Thyroid gland (tissue), 4 donors: ENCODE measurements at regions not wholly inside any gene's neighbourhood (a gene's known extent, or its start where the extent isn't known, plus 50 kb on each side); places are given as distances from the start of the nearest gene placed in this dataset.
"Not testable (repeated sequence)": the region's sequence is repeated elsewhere in the genome, so short reads cannot be mapped to it uniquely, and the experiment has no call there.

Experiments
- DNase-seq, 2 donors: peaks; one replicate each; pipeline ENCODE4 v3.0.0-alpha.2; 2019
- H3K27ac ChIP-seq, 3 donors: fragments of 200-600 bp; sonication (generic); 1 replicate in 2 of 3; 2 replicates in 1 of 3; pipeline ENCODE4 v1.5.1; 2016 to 2019; ENCODE audit warnings: mild to moderate bottlenecking in 1 of 3, moderate library complexity in 1 of 3
- H3K27me3 ChIP-seq: fragments of 200-600 bp; sonication (generic); one replicate; pipeline ENCODE4 v1.5.1; 2019
- H3K36me3 ChIP-seq, 2 donors: fragments of 200-600 bp; sonication (generic); one replicate each; pipeline ENCODE4 v1.5.1; 2016 to 2019
- H3K4me1 ChIP-seq, 2 donors: fragments of 200-600 bp; sonication (generic); one replicate each; pipeline ENCODE4 v1.5.1; 2017 to 2019
- H3K4me3 ChIP-seq, 3 donors: fragments of 200-600 bp; sonication (generic); replicated peaks in 1 of 3; 1 replicate in 2 of 3; 2 replicates in 1 of 3; pipeline ENCODE4 v1.5.1; 2016; ENCODE audit warnings: mild to moderate bottlenecking in 1 of 3
- H3K9me3 ChIP-seq: fragments of 200-600 bp; sonication (generic); one replicate; pipeline ENCODE4 v1.5.1; 2017
- POLR2A ChIP-seq, 2 donors: fragments of 450-650 bp; IDR thresholded peaks; one replicate each; pipeline ENCODE4 v1.6.1; 2017; ENCODE audit warnings: antibody characterized with exemption in 2 of 2, mild to moderate bottlenecking in 2 of 2, moderate library complexity in 1 of 2
- WGBS, 2 donors: methylation state at CpG; one replicate each; pipeline ENCODE4 v1.1.5; 2017; 5-methylcytosine and 5-hydroxymethylcytosine counted together
- intact Hi-C: fragments of 100-400 bp; cut with DNase I; formaldehyde crosslinking; loops from one replicate; pipeline ENCODE4 v1.15.1; 2023
- TF ChIP-seq, protein P1 (sequence below), 6 experiments: fragments of 200-600 bp in 3 of 6; fragments of 450-650 bp in 3 of 6; sonication (generic) in 3 of 6; IDR thresholded peaks; one replicate each; pipeline ENCODE4 v1.5.1; 2016 to 2019; ENCODE audit warnings: antibody characterized with exemption in 6 of 6, mild to moderate bottlenecking in 2 of 6, inconsistent platforms in 1 of 6, moderate library complexity in 1 of 6

DNA sequence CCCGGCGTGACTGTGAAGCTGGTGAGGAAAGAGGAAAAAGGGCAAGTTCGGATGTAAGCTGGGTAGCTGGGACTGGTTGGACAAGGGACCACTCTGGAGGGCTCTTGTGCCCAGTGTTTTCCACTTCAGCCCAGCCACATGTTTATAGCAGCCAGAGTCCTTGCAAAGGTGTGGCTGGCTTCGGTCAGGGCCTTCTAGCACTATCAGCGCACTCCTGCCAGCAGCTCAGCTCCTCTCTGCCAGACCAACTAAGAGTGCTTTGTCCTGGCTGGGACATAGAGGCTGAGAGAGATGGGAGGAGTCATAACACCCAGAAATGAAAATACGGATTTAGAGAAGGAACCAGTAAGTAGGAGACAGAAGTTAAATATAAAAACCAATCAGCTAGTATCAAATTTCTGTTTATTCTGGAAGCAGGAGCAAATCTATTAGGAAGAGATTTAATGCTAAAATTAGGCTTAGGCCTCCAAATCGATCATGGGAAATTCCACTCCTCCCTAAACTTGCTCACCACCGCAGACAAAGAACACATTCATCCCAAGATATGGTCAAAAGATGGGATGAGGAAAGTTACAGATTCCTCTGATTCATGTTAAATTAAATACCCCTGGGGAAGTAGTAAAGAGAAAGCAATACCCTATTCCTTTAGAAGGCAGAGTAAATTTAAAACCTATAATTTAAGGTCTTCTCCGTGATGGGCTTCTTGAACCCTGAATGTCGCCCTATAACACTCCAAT lies 135.0 kb downstream of the RALA start:
- DNase-seq = peak; percentile 91 to 94
- Histone ChIP-seq H3K27ac (peak overlapping the region; percentile 60 to 81 (median 79)), H3K9me3 (no peaks in the 10 kb centered on the region), H3K4me1 (peaks cover 32 to 34% of the 10 kb centered on the region in 2 donors), H3K36me3 (no peaks in the 10 kb centered on the region), H3K27me3 (no peaks in the 10 kb centered on the region), H3K4me3 (no peak overlapping the region)
- TF ChIP-seq POLR2A (IDR thresholded peaks at IDR 0.05) = peak in 1 of 2 donors; percentile 52
- TF ChIP-seq, protein P1, sequence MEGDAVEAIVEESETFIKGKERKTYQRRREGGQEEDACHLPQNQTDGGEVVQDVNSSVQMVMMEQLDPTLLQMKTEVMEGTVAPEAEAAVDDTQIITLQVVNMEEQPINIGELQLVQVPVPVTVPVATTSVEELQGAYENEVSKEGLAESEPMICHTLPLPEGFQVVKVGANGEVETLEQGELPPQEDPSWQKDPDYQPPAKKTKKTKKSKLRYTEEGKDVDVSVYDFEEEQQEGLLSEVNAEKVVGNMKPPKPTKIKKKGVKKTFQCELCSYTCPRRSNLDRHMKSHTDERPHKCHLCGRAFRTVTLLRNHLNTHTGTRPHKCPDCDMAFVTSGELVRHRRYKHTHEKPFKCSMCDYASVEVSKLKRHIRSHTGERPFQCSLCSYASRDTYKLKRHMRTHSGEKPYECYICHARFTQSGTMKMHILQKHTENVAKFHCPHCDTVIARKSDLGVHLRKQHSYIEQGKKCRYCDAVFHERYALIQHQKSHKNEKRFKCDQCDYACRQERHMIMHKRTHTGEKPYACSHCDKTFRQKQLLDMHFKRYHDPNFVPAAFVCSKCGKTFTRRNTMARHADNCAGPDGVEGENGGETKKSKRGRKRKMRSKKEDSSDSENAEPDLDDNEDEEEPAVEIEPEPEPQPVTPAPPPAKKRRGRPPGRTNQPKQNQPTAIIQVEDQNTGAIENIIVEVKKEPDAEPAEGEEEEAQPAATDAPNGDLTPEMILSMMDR (IDR thresholded peaks at IDR 0.05) = no peak
- intact Hi-C loops = no loop called here
- 56 to 59% methylated on average over 10 of the region's 10 CpGs for whole genome bisulfite sequencing, 2 donors

DNA sequence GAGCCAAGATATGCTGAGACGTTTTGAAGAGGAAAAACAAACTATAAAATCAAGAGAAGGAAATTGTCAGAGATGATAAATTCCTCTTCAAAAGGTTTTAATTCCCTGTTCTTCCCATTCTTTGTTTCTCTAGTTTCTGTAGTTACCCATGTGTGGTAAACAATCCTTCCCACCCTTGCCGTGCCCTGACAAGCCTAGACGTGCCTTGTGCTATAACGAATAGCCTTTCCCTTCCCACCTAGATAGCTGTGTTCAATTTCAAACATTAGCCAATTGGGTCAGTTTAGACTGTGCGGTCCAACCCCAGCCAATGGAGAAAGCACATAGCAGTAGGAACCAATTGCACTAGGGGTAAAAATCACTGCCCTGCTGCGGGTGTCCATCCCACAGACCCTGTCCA lies 138.1 kb downstream of the RALA start:
- peaks cover 15 to 16% of the 10 kb centered on the region in 2 donors for H3K4me1 ChIP-seq
- no peaks in the 10 kb centered on the region for H3K36me3 ChIP-seq
- TF ChIP-seq, protein P1 (IDR thresholded peaks at IDR 0.05) = no peak
- no peak for TF ChIP-seq POLR2A (IDR thresholded peaks at IDR 0.05)
- H3K27ac ChIP-seq = no peak overlapping the region
- intact Hi-C loops = no loop called here
- WGBS, 2 donors = 90 to 93% methylated on average over 6 of the region's 6 CpGs
- no peaks in the 10 kb centered on the region for H3K27me3 ChIP-seq
- H3K4me3 ChIP-seq = no peak overlapping the region
- no peak for DNase-seq
- H3K9me3 ChIP-seq = no peaks in the 10 kb centered on the region

DNA sequence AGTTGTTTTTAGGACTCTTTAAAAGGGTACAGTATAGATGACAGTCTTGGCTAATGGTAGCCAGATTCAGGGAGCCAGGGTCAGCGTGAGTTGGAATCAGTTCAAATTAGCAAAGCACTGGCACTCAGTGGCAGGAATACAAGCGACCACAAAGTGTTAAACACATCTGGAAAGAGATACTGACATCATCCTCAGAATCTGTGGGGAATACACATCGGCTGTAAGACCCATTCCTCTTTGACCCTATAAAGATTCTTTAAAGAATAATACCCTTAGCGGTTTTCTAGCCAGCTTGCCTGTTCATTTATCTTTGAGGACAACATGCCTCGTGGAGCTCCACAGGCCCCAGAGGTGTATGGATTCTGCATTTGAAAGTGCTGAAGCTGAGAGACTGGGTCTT lies 139.1 kb downstream of the RALA start:
- 73 to 79% methylated on average over 5 of the region's 5 CpGs for WGBS, 2 donors
- H3K9me3 ChIP-seq, H3K27me3 ChIP-seq, H3K4me3 ChIP-seq, H3K36me3 ChIP-seq, DNase-seq, intact Hi-C loops, H3K27ac ChIP-seq: not testable (repeated sequence)
- peaks cover 13 to 14% of the 10 kb centered on the region in 2 donors for H3K4me1 ChIP-seq

DNA sequence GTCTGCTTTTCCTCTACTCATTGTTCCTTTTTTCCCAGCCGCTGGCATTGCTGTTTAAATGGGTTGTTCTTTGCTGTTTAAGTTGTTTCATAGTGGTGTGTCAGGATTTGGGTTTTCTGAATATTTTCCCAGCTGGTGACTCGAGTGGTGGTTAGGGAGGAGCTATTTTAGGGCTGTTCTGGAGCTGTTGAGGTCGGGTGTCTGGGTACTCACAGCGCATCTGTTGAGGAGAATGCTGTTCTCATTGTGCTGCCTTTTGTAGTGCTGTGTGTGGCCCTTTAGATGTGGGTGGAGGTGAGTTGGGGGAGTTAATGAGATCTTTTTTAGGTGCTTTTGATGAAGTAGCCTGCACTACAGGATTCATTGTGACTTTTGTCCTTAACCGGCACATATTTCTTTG lies 139.5 kb downstream of the RALA start:
- H3K27ac ChIP-seq = not testable (repeated sequence)
- 72 to 75% methylated on average over 5 of the region's 5 CpGs for WGBS, 2 donors

DNA sequence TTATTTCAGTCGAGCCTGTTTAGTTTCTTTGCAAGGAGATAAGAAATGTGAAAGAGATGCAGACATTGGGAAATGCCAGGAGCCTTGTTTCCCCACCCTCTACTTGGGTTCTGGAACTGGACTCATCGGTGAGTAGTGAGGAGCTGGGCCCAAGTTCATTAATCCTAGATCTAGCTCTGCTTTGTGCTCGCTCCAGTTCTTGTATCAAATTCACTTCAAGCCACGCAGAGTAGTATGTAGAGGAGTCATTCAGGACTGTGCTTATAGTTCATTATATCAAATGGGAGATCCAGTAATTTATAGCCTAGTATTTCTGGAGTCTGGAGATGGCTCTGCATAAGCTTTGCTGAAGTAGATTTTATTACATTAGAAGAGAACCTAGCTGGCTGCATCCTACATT lies 142.5 kb downstream of the RALA start:
- H3K4me1 ChIP-seq, H3K9me3 ChIP-seq, intact Hi-C loops, H3K27me3 ChIP-seq, H3K4me3 ChIP-seq, H3K27ac ChIP-seq, DNase-seq, H3K36me3 ChIP-seq: not testable (repeated sequence)
- WGBS, 2 donors = 83 to 84% methylated on average over 4 of the region's 4 CpGs

More for the DNA sequence above, 139.5 kb downstream of the RALA start:
- H3K4me1 ChIP-seq = peaks cover 9 to 11% of the 10 kb centered on the region in 2 donors
- DNase-seq, H3K4me3 ChIP-seq, H3K27me3 ChIP-seq, H3K9me3 ChIP-seq, H3K36me3 ChIP-seq, intact Hi-C loops: not testable (repeated sequence)

DNA sequence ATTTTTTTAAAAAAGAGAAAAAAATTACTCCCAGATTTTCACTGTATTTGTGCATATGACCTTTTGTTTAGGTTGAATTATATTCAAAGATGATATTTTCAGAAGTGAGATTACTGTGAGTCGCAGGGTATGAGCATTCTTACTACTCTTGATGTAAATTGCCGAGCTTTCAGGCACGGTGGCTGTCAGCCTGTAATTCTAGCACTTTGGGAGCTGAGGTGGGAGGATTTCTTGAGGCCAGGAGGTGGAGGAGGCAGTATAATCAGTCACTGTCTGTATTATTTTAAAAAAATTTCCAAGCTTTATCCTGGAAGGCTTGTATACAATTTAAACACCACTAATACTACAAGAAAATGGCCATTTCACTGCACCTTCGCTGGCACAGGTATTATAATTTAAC lies 145.1 kb downstream of the RALA start:
- DNase-seq, H3K27me3 ChIP-seq, intact Hi-C loops, H3K4me1 ChIP-seq, H3K4me3 ChIP-seq, H3K27ac ChIP-seq, H3K9me3 ChIP-seq, H3K36me3 ChIP-seq: not testable (repeated sequence)
- WGBS, 2 donors = 92% methylated on average over 4 of the region's 4 CpGs

GRCh38 chr7:39774341-39774851 lies 151.0 kb downstream of the RALA start:
- DNase-seq, H3K9me3 ChIP-seq, H3K4me3 ChIP-seq, H3K27me3 ChIP-seq, intact Hi-C loops, H3K4me1 ChIP-seq, H3K27ac ChIP-seq, H3K36me3 ChIP-seq: not testable (repeated sequence)
- WGBS, 2 donors = 92% methylated on average over 9 of the region's 9 CpGs

DNA sequence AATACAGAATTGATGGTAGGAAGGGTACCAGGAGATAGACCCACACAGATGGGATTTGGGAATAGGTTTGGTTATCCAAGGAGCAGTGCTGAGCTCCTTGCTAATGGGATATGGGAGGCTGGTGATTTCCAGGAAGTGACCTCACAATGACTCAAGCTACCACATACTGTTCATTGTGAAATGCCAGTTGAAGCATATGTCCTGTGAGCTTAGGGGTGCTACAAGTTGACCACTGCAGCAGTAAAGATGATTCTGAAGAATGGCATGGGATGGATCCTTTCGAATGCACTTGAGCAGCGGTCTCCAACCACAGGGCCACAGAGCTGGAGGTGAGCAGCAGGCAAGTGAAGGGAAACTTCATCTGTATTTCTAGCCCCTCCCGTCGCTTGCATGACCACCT lies 158.2 kb downstream of the RALA start:
- H3K4me3 ChIP-seq, H3K4me1 ChIP-seq, H3K36me3 ChIP-seq, H3K9me3 ChIP-seq, H3K27ac ChIP-seq, H3K27me3 ChIP-seq, intact Hi-C loops, DNase-seq: not testable (repeated sequence)
- WGBS, 2 donors = 92 to 93% methylated on average over 2 of the region's 4 CpGs

GRCh38 chr7:39786440-39786839 lies 163.1 kb downstream of the RALA start:
- H3K27ac ChIP-seq, H3K36me3 ChIP-seq, intact Hi-C loops, H3K9me3 ChIP-seq, DNase-seq, H3K27me3 ChIP-seq, H3K4me1 ChIP-seq, H3K4me3 ChIP-seq: not testable (repeated sequence)
- 86 to 88% methylated on average over 3 of the region's 3 CpGs for WGBS, 2 donors

GRCh38 chr7:39791035-39791434 lies 159.0 kb upstream of the CDK13 start:
- DNase-seq, H3K9me3 ChIP-seq, H3K27ac ChIP-seq, H3K36me3 ChIP-seq, H3K4me1 ChIP-seq, H3K4me3 ChIP-seq, H3K27me3 ChIP-seq, intact Hi-C loops: not testable (repeated sequence)
- 75 to 88% methylated on average over 4 of the region's 4 CpGs for WGBS, 2 donors

DNA sequence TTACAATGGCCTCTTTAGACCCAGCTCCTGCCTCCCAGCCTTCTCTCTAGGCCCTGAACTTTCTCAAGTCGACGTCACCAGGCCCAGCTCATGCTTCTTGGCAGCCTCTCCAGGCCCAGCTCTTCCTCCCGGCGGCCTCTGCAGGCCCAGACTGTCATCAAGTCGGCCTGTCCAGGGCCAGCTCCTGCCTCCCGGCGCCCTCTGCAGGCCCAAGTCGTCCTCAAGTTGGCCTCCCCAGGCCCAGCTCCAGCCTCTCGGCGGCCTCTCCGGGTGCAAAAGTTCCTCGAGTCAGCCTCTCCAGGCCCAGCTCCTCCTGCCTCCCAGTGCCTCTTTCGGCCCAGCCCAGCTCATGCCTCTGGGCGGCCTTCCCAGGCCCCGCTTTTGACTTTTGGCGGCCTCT lies 158.1 kb upstream of the CDK13 start:
- peak; percentile 6 to 10 for DNase-seq
- H3K27me3 ChIP-seq, H3K9me3 ChIP-seq, intact Hi-C loops, H3K36me3 ChIP-seq, H3K27ac ChIP-seq, H3K4me1 ChIP-seq, H3K4me3 ChIP-seq: not testable (repeated sequence)
- WGBS, 2 donors = 77 to 100% methylated on average over 1 to 11 of the region's 16 CpGs
